IMR-90 (cell line): ENCODE measurements at regions not wholly inside any gene's neighbourhood (a gene's known extent, or its start where the extent isn't known, plus 50 kb on each side); places are given as distances from the start of the nearest gene placed in this dataset.

ENCODE experiments used
- ATAC-seq: fragments of 200-7000 bp; cut with Tn5 transposase; 2 replicates; pipeline ENCODE4 v1.9.1; 2020; ENCODE audit warnings: low read depth, mild to moderate bottlenecking, moderate library complexity
- BruUV-seq: library from RNA; stranded (reverse); fragments of 400-500 nt; replicated peaks from 2 replicates; lab custom pipeline; 2021; lab: Mats Ljungman, UMichigan
- CTCF ChIA-PET: fragments of 300-600 bp; formaldehyde crosslinking; extraction: SDS; loops from one replicate; lab custom pipeline; 2021; ENCODE audit warnings: antibody characterized with exemption; lab: Yijun Ruan, JAX
- POLR2A ChIA-PET: fragments of 300-600 bp; sonication (Branson Sonifier 250); formaldehyde crosslinking; loops from one replicate; lab custom pipeline; 2022; ENCODE audit warnings: antibody characterized with exemption; ENCODE audit not compliant: unreplicated experiment; lab: Charles Lee
- DNase-seq: peaks from one replicate; pipeline ENCODE4 v3.0.0; 2013
- H2AFZ ChIP-seq: replicated peaks from 2 replicates; pipeline ENCODE3; 2013; ENCODE audit warnings: low read length, mild to moderate bottlenecking; ENCODE audit not compliant: poor library complexity
- H2AK5ac ChIP-seq: 2 replicates; pipeline ENCODE4 v1.6.1; 2013; ENCODE audit warnings: low read depth, low read length, inconsistent platforms
- H2AK9ac ChIP-seq: replicated peaks from 2 replicates; pipeline ENCODE3; 2013; ENCODE audit warnings: mild to moderate bottlenecking, low read depth, low read length, moderate library complexity; ENCODE audit not compliant: poor library complexity
- H2BK120ac ChIP-seq: 2 replicates; pipeline ENCODE4 v1.6.1; 2013; ENCODE audit warnings: low read depth, low read length, inconsistent platforms
- H2BK15ac ChIP-seq: 3 replicates; pipeline ENCODE4 v1.6.1; 2013; ENCODE audit warnings: low read depth, low read length, inconsistent platforms
- H2BK20ac ChIP-seq: 2 replicates; pipeline ENCODE4 v1.6.1; 2013; ENCODE audit warnings: low read depth, mild to moderate bottlenecking, inconsistent platforms, low read length, moderate library complexity
- H2BK5ac ChIP-seq: 2 replicates; pipeline ENCODE4 v1.6.1; 2013; ENCODE audit warnings: mild to moderate bottlenecking, low read depth, low read length, inconsistent platforms; ENCODE audit not compliant: poor library complexity, severe bottlenecking
- H3K14ac ChIP-seq: replicated peaks from 2 replicates; pipeline ENCODE4 v1.6.1; 2013; ENCODE audit warnings: low read depth, low read length, inconsistent platforms
- H3K18ac ChIP-seq: 2 replicates; pipeline ENCODE4 v1.6.1; 2013; ENCODE audit warnings: low read depth, low read length, control low read depth
- H3K23ac ChIP-seq: 2 replicates; pipeline ENCODE4 v1.6.1; 2013; ENCODE audit warnings: low read depth, low read length, inconsistent platforms
- H3K27ac ChIP-seq: 2 replicates; pipeline ENCODE4 v1.5.1; 2013; ENCODE audit warnings: mild to moderate bottlenecking, control low read depth, low read length; ENCODE audit not compliant: insufficient read depth
- H3K27me3 ChIP-seq: 2 replicates; pipeline ENCODE4 v1.6.1; 2013; ENCODE audit warnings: low read length; ENCODE audit not compliant: control insufficient read depth, insufficient read depth
- H3K36me3 ChIP-seq: 2 replicates; pipeline ENCODE4 v1.6.1; 2013; ENCODE audit warnings: low read length, mixed read lengths; ENCODE audit not compliant: control insufficient read depth, insufficient read depth
- H3K4ac ChIP-seq: 2 replicates; pipeline ENCODE4 v1.6.1; 2013; ENCODE audit warnings: low read depth, low read length, inconsistent platforms
- H3K4me1 ChIP-seq: 2 replicates; pipeline ENCODE4 v1.6.1; 2013; ENCODE audit warnings: low read length, mixed read lengths; ENCODE audit not compliant: control insufficient read depth, insufficient read depth
- H3K4me2 ChIP-seq: 2 replicates; pipeline ENCODE4 v1.6.1; 2013; ENCODE audit warnings: low read depth, mild to moderate bottlenecking, control low read depth, low read length, moderate library complexity
- H3K4me3 ChIP-seq: 2 replicates; pipeline ENCODE4 v1.5.1; 2013; ENCODE audit warnings: low read depth, mild to moderate bottlenecking, control low read depth, low read length, moderate library complexity; ENCODE audit not compliant: insufficient read depth
- H3K56ac ChIP-seq: 2 replicates; pipeline ENCODE4 v1.6.1; 2013; ENCODE audit warnings: low read length, inconsistent platforms; ENCODE audit not compliant: insufficient read depth; ENCODE audit errors: extremely low read depth
- H3K79me1 ChIP-seq, 2 experiments: 2 replicates each; pipeline ENCODE4 v1.6.1; 2013; ENCODE audit warnings: low read length in 2 of 2, inconsistent platforms in 1 of 2, low read depth in 1 of 2
- H3K9ac ChIP-seq: 2 replicates; pipeline ENCODE4 v1.6.1; 2013; ENCODE audit warnings: low read depth, low read length, control low read depth
- H3K9me1 ChIP-seq: 2 replicates; pipeline ENCODE4 v1.6.1; 2013; ENCODE audit warnings: low read length, inconsistent platforms; ENCODE audit not compliant: insufficient read depth
- H3K9me3 ChIP-seq: 2 replicates; pipeline ENCODE4 v1.6.1; 2013; ENCODE audit warnings: low read length; ENCODE audit not compliant: control insufficient read depth, insufficient read depth
- H4K20me1 ChIP-seq: 2 replicates; pipeline ENCODE4 v1.6.1; 2013; ENCODE audit warnings: low read length, inconsistent platforms; ENCODE audit not compliant: insufficient read depth
- H4K5ac ChIP-seq: 2 replicates; pipeline ENCODE4 v1.6.1; 2013; ENCODE audit warnings: mild to moderate bottlenecking, low read depth, low read length, control low read depth
- H4K8ac ChIP-seq, 2 experiments: 2 replicates each; pipeline ENCODE4 v1.6.1; 2013; ENCODE audit warnings: low read depth in 2 of 2, low read length in 2 of 2, control low read depth in 1 of 2, inconsistent platforms in 1 of 2
- H4K91ac ChIP-seq: 2 replicates; pipeline ENCODE4 v1.6.1; 2013; ENCODE audit warnings: low read depth, low read length, inconsistent platforms; ENCODE audit not compliant: insufficient read depth
- BHLHE40 ChIP-seq: fragments of 150-350 bp; IDR thresholded peaks from 2 replicates; pipeline ENCODE4 v1.6.1; 2016; ENCODE audit warnings: mild to moderate bottlenecking, low read depth, low read length
- CEBPB ChIP-seq: IDR thresholded peaks from 2 replicates; pipeline ENCODE4 v1.6.1; 2012; ENCODE audit warnings: low read depth, low read length, improper control_type of control experiment
- CHD1 ChIP-seq: IDR thresholded peaks from 2 replicates; pipeline ENCODE4 v1.6.1; 2012; ENCODE audit warnings: low read depth, low read length, improper control_type of control experiment
- NFE2L2 ChIP-seq: fragments of 150-350 bp; IDR thresholded peaks from 2 replicates; pipeline ENCODE4 v1.6.1; 2016; ENCODE audit warnings: low read depth, mild to moderate bottlenecking, low read length
- WGBS, 2 experiments: methylation state at CpG; one replicate each; pipeline versions ENCODE4 v1.1.5 to v1.1.7; 2013; ENCODE audit warnings: missing lambda C conversion rate in 2 of 2; ENCODE audit not compliant: insufficient read length in 1 of 2; ENCODE audit errors: extremely low coverage in 2 of 2; 5-methylcytosine and 5-hydroxymethylcytosine counted together
- dilution Hi-C: fragments of 300-500 bp; cut with HindIII; formaldehyde crosslinking; loops from one replicate; pipeline ENCODE4 v1.14.3; 2018; ENCODE audit warnings: low sequenced_read_pairs; ENCODE audit not compliant: unreplicated experiment
- in situ Hi-C: fragments of 300-500 bp; cut with MboI; formaldehyde crosslinking; loops from 3 replicates; pipeline ENCODE4 v1.14.3; 2019; ENCODE audit warnings: low sequenced_read_pairs, inconsistent platforms, mixed read lengths
- intact Hi-C: fragments of 100-400 bp; cut with micrococcal nuclease; formaldehyde crosslinking; loops from 2 replicates; pipeline ENCODE4 v1.10.0; 2022
- TF ChIP-seq, protein P1 (sequence below): fragments of 150-350 bp; IDR thresholded peaks from 2 replicates; pipeline ENCODE4 v1.6.1; 2016; ENCODE audit warnings: low read depth, mild to moderate bottlenecking, low read length, moderate library complexity, borderline replicate concordance

DNA sequence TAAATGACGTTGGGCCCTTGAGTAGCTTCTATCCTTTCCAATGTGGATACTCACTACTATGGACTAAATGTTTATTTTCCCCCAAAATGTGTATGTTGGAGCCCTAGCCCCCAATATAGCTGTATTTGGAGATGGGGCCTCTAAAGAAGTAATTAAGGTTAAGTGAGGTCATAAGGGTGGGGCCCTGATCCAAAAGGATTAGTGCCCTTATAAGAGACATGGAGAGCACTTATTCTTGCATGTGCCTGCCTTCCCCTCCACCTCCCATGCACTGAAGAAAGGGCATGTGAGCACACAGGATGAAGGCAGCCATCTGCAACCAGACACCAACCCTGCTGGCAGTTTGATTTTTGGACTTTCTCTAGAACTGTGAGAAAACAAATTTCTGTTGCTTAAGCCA, 115.7 kb upstream of the MED13 start:
- WGBS, 2 experiments, result no CpG with 5 or more reads among the region's 1 CpG
- Histone ChIP-seq H2AK5ac (no peak overlapping the region), H2BK5ac (no peak overlapping the region), H3K4me1 (no peaks in the 10 kb centered on the region), H2AFZ (no peak overlapping the region), H3K4ac (no peak overlapping the region), H3K27ac (no peak overlapping the region), H4K5ac (no peak overlapping the region), H4K91ac (no peak overlapping the region), H3K79me1 (no peaks in the 10 kb centered on the region), H3K4me3 (no peak overlapping the region), H2BK15ac (no peak overlapping the region), H3K14ac (no peak overlapping the region), H2BK120ac (no peak overlapping the region), H3K9me3 (peaks cover 4% of the 10 kb centered on the region), H3K56ac (no peak overlapping the region), H3K9ac (no peak overlapping the region), H3K27me3 (peaks cover 3% of the 10 kb centered on the region), H3K36me3 (no peaks in the 10 kb centered on the region), H4K8ac (no peak overlapping the region), H3K4me2 (no peak overlapping the region), H4K20me1 (no peaks in the 10 kb centered on the region), H2BK20ac (no peak overlapping the region), H2AK9ac (no peak overlapping the region), H3K9me1 (no peaks in the 10 kb centered on the region), H3K23ac (no peak overlapping the region), H3K18ac (no peak overlapping the region)
- ChIA-PET POLR2A (no interaction called here), CTCF (no interaction called here)
- dilution Hi-C loops (no loop called here), in situ Hi-C loops (no loop called here), intact Hi-C loops (no loop called here)
- DNase-seq (no peak), ATAC-seq (no peak)
- no peak for TF ChIP-seq CHD1
- TF ChIP-seq BHLHE40, result no peak
- no peak for TF ChIP-seq CEBPB
- no peak for TF ChIP-seq NFE2L2
- TF ChIP-seq, protein P1, sequence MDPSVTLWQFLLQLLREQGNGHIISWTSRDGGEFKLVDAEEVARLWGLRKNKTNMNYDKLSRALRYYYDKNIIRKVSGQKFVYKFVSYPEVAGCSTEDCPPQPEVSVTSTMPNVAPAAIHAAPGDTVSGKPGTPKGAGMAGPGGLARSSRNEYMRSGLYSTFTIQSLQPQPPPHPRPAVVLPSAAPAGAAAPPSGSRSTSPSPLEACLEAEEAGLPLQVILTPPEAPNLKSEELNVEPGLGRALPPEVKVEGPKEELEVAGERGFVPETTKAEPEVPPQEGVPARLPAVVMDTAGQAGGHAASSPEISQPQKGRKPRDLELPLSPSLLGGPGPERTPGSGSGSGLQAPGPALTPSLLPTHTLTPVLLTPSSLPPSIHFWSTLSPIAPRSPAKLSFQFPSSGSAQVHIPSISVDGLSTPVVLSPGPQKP, result no peak
- BruUV-seq, result no TSS peak
